HG03460 (cell line): ENCODE measurements at regions not wholly inside any gene's neighbourhood (a gene's known extent, or its start where the extent isn't known, plus 50 kb on each side); places are given as distances from the start of the nearest gene placed in this dataset.

Source experiments
- ATAC-seq: cut with Tn5 transposase; IDR thresholded peaks from one replicate; pipeline ENCODE4 v1.9.1; 2021; ENCODE audit not compliant: unreplicated experiment

DNA sequence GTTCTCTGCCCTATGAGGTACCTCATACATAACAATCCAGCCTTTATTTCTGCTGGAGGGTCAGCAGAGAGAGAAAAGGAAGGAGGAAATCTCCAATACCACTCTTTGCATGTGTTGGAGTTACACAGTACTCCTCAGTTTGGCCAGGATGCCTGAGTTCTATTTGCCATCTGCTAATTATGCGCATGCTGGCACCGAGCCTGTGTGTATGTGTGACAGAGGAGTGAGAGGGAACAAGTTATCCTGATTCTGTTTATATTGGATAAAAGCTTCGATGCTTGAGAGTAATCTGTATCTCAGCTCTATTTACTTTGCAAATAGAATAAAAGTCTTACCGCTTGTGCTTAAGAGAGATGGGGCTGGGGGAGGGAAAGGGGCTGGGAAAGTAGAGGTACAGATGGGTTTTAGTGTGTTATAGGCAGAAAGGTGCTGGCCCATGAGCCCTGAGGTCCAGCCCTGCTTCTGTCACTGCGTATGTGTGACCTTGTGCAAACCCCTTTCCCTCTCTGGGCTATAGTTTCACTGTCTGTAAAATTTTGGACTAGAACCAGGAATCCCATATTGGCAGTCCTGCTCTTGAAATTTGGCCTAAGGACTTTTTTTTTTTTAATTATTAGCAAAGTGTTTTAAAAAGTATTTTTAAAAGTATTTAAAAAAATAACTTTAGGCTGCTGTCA lies 54.5 kb upstream of the PLXNA2 start:
- ATAC-seq: no peak

DNA sequence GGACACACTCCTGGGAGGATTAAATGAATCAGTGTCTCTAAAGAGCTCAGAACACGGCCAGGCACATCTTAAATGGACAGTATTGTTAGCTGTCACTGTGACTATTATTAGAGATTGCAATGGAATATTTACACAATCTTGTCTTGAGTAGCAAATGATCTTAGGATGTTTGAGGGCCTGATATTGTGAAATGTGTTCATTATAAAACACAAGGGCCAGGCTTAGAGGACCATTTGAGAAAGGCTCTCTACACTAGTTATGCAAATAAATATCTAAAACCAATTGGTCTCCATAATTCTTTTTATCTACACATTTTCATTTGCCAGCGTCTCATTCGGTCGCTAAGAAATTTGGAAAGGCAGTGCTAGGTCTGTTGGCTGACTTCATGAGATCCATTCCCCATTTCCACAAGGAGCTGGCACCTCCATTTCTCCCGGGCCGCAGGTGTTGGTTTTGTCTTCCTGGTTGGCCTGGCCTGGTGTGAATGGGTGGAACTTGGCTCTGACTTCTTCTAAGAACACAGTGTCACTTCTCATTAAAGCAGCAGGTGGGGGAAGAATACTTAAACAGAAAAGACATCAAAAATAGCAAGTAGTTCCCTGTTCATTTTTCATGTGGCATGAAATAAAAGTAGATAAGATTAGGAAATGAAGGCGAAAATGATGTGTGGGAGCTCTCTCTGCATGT lies 56.0 kb upstream of the PLXNA2 start:
- no peak for ATAC-seq

DNA sequence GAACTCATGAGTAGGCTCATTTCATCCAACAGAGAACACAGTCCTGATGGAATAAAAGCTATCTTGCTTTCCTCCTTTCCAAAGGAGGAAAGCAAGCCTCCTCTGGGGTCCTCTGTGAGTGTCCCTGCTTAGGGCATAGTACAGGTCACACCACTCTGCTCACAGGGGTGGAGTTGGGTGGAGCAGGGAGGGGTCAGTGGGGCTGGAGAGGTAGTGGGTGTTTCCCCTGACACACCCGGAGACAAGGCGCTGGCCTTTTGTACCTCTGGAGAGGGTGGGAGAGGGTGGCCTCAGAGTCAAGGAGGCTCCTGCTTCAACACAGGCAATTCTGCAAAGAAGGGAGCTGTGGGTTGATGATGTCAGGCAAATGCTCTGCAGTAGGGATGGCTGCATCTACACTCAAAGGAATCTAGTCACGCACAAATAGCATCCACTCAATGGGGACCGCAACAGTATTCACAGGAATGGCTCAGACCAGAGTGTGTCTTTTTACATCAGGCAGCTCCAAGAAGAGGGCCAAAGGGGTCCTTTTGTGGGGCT lies 58.6 kb upstream of the PLXNA2 start:
- ATAC-seq: no peak

DNA sequence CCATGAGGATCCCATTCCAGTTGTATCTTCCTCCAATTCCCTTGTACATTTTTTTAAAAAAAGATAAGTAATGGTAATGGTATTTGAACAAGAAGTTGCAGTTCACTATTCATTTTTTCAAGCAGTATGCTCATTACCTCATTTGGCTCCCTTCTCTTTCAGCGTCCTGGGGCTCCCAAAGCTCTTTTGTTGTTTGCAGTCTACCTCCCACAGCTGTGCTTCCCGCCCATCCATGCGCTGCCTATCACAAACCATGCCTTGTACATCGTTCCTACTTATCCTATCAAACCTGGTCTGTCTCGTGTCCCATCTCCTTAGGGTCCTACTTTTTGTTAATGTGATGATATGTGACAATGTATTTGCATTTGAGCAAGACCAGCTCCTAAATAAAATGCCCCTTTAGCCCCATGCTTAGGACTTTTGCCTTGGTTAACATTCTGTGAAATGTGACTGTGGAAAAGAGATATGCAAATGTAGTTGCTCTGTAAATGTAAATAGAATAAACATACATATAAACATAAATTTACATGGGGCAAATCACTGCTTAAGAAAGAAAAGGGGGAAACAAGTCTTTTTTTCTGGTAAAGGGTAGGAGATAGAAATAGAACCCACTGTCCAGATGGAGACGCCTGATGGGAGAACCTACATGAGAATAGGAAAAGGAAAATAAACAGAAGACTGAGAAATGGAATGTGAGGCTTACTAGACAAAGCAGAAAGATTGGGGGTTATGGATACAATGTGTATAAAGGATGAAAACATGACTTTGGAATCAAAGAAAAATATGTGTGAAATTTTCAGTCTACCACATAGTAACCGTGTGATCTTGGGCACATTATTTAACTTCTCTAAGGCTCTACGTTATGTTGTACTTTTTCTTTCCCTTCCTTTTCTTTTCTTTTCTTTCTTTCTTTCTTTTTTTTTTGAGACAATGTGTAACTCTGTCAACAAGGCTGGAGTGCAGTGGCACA lies 59.8 kb upstream of the PLXNA2 start:
- no peak for ATAC-seq

DNA sequence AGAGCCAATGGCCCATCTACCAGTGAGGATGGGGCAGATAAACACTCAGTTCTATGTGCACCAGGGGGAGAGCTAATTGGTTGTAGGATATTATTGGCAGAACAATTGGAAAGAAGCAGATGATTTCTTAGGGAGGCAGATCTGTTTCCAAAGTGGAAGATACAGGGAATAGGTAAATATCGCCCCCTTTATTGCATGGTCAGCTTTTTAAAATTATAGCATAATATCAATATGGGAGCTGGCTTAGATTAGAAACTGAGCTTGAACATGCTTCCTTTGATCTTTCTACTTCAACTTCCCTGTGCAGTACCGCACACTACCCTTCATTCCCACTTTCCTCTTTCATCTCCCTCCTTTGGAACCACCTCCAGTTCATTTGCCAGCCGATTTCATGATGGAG lies 64.0 kb upstream of the PLXNA2 start:
- no peak for ATAC-seq

DNA sequence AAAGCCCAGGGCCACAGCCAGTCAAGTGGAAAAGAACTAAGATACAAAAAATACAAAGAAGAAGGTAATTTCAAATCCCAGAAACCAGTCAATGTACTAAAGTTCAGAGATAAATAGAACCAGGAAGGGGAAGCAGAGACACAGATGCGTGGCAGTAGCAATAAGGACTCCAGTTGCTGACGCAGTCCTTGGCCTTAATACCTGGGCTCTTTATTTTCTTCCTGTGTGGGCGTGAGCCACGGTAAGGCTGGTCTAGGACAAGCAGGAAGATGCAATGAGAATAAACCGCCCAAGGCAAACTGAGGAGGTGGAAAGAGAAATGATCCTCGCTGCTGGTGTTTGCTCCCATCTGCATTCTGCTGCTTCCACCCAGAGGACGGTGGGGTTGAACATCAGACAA lies 65.6 kb upstream of the PLXNA2 start:
- ATAC-seq: no peak

DNA sequence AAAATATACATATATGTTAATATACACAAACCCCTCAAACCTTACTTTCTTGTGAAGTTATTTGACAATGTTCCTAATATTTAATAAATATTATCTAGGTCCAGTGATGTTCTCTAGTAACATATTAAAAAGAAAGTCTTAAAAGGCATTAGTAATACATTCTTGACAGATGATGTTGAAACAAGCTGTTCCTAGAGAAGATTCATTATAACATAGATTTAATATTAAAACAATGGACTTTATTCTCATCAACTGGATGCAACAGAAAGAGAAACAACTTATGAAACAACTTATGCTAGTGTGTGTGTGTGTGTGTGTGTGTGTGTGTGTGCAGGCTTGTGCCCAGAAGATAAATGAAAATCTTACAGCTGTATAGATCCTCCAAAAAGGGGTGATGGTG lies 68.5 kb upstream of the PLXNA2 start:
- ATAC-seq: no peak

DNA sequence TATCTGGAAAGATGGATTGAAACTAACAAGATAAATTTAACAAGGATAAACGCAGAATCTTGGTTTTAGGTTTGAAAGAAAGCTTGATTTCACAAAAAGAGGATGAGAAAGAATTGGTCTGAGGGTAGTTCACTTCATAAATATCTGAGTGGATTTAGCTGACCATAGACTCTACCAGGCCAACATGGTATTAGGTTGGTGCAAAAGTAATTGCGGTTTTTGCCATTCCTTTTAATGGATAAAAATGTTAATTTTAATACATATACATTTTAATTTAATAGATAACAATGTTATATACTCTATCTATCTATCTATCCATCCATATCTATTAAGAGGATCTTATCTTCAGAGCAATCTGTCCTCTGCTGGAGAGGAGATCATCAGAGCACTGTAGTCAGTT lies 70.2 kb upstream of the PLXNA2 start:
- no peak for ATAC-seq

DNA sequence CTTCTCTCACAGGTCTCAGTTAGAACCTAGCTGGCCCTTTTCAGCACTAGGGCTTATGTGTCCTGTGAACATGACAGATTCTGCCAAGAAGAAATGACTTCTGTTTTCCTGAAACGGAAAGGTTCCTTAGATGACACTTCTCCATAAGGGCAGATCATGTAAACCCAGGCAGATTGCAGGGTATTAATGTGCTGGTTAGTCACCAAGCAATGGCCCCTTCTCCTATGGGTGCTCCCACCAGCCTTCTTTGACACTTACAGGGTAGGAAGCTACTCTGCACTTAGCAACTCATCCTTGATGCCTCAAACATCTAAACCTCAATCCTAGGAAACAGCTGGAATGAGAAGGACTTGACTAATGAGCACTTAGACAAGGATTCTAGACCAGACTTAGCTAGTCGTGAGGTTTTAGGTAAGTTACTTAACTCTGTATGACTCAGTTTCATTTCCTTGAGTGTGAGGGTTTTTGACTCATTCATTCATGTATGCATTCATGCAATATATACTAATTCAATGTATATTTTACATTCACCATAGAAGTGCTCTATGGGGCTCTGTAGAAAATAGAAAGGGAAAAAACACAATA lies 74.1 kb upstream of the PLXNA2 start:
- ATAC-seq: no peak

DNA sequence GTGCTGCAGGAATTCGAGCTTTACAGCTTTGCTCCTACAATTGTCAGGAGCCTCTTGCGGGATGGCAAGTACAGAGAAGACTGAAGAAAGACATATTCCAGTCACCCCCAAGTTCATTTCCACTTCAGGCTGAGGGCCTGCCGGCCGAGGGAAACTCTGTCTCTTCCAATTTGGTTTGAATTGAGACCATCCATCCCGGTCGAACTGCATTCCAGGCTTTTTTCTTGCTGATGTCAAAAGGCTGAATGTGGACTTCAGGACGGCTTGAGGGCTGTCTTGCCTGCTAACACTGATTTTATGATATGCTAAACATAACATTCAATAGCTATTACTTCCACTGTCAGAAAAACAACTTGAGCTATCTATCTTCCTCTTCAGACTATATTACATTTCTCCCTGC lies 79.8 kb upstream of the PLXNA2 start:
- no peak for ATAC-seq

DNA sequence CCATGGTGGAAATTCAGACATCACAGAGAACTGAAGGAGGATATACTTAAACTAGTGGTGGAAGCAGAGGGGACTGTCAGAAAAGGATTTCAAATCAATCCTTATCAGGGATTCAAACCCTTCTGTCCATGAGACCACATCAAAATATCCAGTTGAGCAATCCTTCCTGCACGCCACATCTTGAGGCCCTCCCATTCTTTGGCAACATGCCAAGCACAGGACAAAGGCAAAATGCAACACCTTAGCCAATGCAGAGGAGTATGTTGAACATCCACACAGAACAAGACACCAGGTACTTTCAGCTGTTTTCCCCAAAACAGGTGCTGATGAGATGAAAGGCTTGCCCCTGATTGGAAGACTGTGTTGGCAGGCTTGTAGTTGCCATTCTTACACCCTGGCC lies 81.8 kb upstream of the PLXNA2 start:
- ATAC-seq: no peak

DNA sequence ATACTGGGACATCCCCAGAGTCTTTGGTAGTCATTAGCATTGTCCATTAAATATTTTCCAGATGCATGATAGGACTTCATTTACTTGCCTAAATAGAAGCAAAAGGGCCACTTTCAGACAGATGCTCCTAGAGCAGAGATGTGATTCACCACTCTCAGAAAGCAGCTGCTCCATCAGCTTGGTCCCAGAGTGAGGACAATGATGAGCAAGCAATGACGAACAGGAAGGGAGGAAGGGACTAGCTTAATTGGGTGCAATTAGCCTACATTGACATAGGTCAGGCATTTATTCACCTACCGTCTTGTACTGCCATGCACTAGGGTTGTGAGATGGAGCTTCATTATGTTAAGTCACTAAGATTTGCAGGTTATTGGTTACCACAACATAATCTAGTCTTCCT lies 85.1 kb upstream of the PLXNA2 start:
- ATAC-seq: no peak

DNA sequence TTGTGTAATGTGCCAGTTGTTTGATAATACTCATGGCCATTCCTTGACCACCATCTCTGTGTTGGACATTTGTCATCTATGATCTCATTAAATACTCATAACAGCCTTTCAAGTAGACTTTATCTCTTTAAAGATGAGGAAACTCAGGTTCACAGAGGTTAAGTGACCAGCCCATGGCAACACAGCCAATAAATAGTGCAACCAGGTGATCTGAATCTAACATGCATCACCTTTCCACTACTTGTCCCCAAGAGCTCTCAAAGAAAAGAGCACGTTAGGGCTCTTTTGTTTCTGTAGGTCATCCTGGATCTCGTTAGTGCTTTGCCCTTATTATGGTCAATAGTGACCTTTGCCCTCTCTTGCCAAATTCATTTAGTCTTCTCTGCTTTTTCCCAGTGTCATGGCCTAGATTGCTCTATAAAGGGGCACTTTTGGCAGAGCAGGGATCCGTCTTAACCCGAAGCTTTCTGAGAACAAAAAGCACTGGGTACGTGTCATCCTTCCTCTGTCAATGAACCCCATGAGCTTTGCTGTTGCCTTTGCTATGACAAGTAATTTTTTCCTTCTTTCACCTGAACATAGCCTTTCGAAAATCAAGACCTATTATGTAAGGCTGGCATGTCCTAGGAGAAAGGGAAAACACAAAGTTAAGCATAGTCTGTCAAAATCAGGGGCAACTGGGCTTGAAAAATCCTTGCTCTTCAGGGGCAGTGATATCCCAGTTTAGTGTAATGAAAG lies 88.0 kb upstream of the PLXNA2 start:
- no peak for ATAC-seq

DNA sequence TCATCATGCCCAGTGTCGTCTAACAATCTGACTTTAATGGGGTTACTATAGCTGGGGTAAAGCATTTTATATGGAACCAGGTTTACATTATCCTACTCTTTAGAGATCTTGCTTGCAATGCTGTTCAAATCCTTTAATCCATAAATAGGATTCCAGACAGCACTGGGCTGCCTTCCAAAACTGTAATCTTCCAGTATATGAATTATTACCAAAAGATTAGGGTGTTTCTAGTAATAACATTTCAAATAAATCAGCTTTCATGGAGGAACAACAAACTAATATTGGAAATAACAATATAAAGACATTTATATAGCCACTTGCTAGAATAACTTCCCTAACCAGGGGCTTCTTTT lies 88.6 kb upstream of the PLXNA2 start:
- no peak for ATAC-seq

DNA sequence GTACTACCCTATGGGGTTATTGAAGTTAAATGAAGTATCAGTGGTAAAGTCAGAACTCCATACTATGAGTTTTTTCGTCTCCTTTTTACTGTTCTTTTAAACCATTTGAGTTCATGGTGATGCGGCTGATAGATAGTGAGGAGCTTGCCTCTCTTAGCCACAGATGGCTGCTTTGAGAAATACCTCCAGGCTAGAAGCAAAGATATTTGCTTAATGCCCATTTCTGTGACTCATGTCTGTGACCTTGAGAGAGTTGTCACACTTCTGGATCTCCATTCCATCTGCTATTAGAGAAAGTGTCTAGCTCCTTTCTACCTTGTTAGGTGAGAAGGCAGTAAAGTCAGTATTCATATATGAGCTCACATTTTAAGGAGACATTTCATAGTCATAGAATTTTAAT lies 89.5 kb upstream of the PLXNA2 start:
- ATAC-seq: no peak

DNA sequence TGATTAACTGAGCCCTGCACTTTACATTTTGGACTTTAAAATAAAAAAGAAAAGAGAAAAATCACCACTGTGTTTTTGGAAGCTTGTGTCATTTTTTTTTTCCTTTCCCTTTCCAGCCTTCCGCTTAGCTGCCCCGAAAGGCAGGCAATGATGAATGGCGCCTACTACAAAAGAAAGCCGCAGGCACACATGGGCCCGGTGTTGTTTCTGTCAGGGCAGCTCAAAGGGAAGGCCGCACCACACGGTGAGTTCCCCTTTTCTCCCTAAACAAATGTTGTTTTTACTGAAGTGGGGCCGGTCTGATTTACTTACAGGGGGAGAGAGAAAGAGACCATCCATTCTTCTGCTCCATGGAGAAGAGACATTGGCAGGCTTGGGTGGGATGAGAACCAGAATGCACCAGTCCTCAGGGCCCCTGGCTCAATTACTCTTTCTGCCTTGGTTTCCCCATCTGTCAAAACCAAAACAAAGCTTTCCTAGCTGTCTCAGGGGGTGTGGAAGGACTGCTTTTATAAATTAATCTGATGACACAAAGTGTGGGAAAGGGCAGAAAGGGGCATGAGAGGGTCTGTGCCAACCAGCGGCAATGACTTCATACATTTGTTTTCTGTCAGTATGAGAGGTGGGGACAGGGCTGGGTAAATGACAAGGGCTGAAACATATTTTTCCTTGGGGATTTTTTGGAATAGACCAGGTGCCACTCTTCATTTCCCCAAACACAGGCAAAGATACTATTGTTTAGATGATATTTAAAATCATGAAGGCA lies 91.4 kb upstream of the PLXNA2 start:
- no peak for ATAC-seq

DNA sequence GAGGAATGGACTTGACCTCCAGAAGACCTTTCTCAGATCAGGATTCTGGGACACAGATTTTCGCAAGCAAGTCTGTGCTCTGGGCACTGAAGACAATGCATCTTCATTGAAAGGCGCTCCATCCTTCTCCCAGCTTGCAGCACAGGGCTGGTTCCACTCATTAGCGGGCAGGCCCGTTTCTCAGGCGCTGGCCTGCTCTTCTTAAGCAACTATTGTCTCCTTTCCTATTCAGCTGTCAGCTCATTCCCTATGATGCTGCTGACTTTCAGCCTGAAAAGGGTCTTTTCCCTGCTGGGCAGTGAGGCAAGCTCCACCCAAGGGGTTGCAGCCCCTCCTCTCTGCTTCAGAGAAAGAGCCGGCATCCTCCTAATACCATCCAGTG lies 91.9 kb upstream of the PLXNA2 start:
- no peak for ATAC-seq

DNA sequence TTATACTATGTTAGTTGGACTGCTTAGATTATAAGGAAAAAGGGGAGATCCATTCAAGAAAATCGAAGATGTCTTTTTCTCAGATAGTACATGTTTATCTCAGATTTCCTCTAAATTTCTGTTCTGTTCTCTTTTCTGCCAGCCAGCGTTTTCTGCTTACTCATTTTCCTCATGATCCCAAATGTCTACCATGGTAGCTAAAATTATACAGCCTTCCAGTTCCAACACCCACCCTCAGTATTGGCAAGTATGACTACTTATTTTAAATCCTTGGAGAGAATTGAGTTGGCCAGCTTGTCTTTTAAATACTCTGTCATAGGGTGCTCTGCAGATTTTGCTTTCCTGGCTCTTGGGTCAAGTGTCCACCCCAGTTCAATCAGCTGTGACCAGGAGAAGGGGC lies 95.7 kb upstream of the PLXNA2 start:
- ATAC-seq: no peak

DNA sequence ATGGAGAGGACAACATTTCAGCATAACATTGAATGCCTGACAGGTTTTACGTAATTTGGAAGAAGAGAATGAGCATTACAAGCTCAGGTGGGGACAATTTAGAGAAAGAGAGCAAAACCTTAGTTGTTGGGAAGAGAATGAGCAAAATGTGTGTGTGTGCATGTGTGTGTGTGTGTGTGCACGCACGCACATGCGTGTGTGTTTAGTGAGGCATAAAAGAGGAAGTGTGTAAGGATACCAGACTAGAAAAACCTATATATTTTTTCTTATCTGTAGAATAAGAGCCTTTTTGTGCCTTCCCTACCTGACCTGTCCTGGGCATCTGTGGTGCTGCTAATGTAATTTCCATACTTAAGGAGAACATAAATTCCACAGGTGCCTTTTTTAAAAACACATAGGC lies 99.0 kb upstream of the PLXNA2 start:
- ATAC-seq: no peak
